HEK293 (cell line): ENCODE measurements at regions not wholly inside any gene's neighbourhood (a gene's known extent, or its start where the extent isn't known, plus 50 kb on each side); places are given as distances from the start of the nearest gene placed in this dataset.

Source experiments
- CTCF ChIA-PET: fragments of 350-600 bp; formaldehyde crosslinking; extraction: SDS; loops from one replicate; lab custom pipeline; 2021; ENCODE audit warnings: antibody characterized with exemption; lab: Yijun Ruan, JAX
- POLR2A ChIA-PET: fragments of 300-600 bp; formaldehyde crosslinking; extraction: SDS; loops from one replicate; lab custom pipeline; 2020; ENCODE audit warnings: antibody characterized with exemption, inconsistent platforms; lab: Yijun Ruan, JAX
- H3K27ac ChIP-seq: fragments of 200-500 bp; sonication (Bioruptor generic); 2 replicates; pipeline ENCODE4 v1.5.1; 2014; ENCODE audit warnings: low read depth, low read length, control low read depth, inconsistent platforms; ENCODE audit errors: extremely low read depth
- H3K36me3 ChIP-seq, 2 experiments: fragments of 200-500 bp in 1 of 2; sonication (Bioruptor generic) in 1 of 2; 1 replicate in 1 of 2; 2 replicates in 1 of 2; pipeline ENCODE4 v1.5.1; 2014 to 2017; ENCODE audit warnings: inconsistent platforms in 2 of 2, low read length in 2 of 2; ENCODE audit not compliant: control insufficient read depth in 2 of 2, insufficient read depth in 1 of 2
- H3K4me1 ChIP-seq: fragments of 200-500 bp; sonication (Bioruptor generic); 2 replicates; pipeline ENCODE4 v1.5.1; 2014; ENCODE audit warnings: mild to moderate bottlenecking, low read length, inconsistent platforms; ENCODE audit not compliant: control insufficient read depth, insufficient read depth
- H3K4me3 ChIP-seq: 2 replicates; pipeline ENCODE4 v1.5.1; 2011; ENCODE audit warnings: low read depth, mild to moderate bottlenecking, control low read depth, low read length, moderate library complexity
- H3K9me3 ChIP-seq: fragments of 200-500 bp; sonication (Bioruptor generic); 2 replicates; pipeline ENCODE4 v1.5.1; 2014; ENCODE audit warnings: low read depth, low read length, inconsistent platforms; ENCODE audit not compliant: control insufficient read depth, insufficient read depth
- HOXC10 ChIP-seq: sonication (generic); formaldehyde crosslinking; IDR thresholded peaks from 2 replicates; pipeline ENCODE4 v1.8.1; 2023; ENCODE audit warnings: mild to moderate bottlenecking, missing genetic modification reagents
- KLF1 ChIP-seq: fragments of 450-650 bp; formaldehyde crosslinking; IDR thresholded peaks from 2 replicates; pipeline ENCODE4 v1.5.1; 2016; ENCODE audit warnings: missing biosample characterization, missing genetic modification characterization
- SP7 ChIP-seq: fragments of 450-650 bp; formaldehyde crosslinking; IDR thresholded peaks from 2 replicates; pipeline ENCODE4 v1.5.1; 2016; ENCODE audit warnings: missing biosample characterization, missing genetic modification characterization
- ZBTB17 ChIP-seq: fragments of 450-650 bp; formaldehyde crosslinking; IDR thresholded peaks from 2 replicates; pipeline ENCODE4 v1.5.1; 2016; ENCODE audit warnings: missing biosample characterization, missing genetic modification characterization
- ZBTB20 ChIP-seq: fragments of 450-650 bp; formaldehyde crosslinking; IDR thresholded peaks from 2 replicates; pipeline ENCODE4 v1.5.1; 2016; ENCODE audit warnings: missing biosample characterization, missing genetic modification characterization
- ZIC2 ChIP-seq: fragments of 450-650 bp; formaldehyde crosslinking; IDR thresholded peaks from 2 replicates; pipeline ENCODE4 v1.5.1; 2016; ENCODE audit warnings: missing biosample characterization, missing genetic modification characterization
- ZNF132 ChIP-seq: fragments of 450-650 bp; formaldehyde crosslinking; IDR thresholded peaks from 2 replicates; pipeline ENCODE4 v1.5.1; 2017; ENCODE audit warnings: missing biosample characterization, missing genetic modification characterization, borderline replicate concordance
- ZNF146 ChIP-seq: fragments of 450-650 bp; formaldehyde crosslinking; IDR thresholded peaks from 2 replicates; pipeline ENCODE4 v1.5.1; 2016; ENCODE audit warnings: missing biosample characterization, missing genetic modification characterization
- ZNF175 ChIP-seq: fragments of 450-650 bp; formaldehyde crosslinking; IDR thresholded peaks from 2 replicates; pipeline ENCODE4 v1.5.1; 2016; ENCODE audit warnings: missing biosample characterization, missing genetic modification characterization
- ZNF354C ChIP-seq: fragments of 450-650 bp; formaldehyde crosslinking; IDR thresholded peaks from 2 replicates; pipeline ENCODE4 v1.5.1; 2016; ENCODE audit warnings: missing biosample characterization, missing genetic modification characterization, low read depth, borderline replicate concordance
- ZNF423 ChIP-seq: fragments of 450-650 bp; formaldehyde crosslinking; IDR thresholded peaks from 2 replicates; pipeline ENCODE4 v1.5.1; 2016; ENCODE audit warnings: missing biosample characterization, missing genetic modification characterization
- ZNF433 ChIP-seq: fragments of 450-650 bp; formaldehyde crosslinking; IDR thresholded peaks from 2 replicates; pipeline ENCODE4 v1.5.1; 2016; ENCODE audit warnings: missing biosample characterization, missing genetic modification characterization, low read depth
- ZNF501 ChIP-seq: fragments of 450-650 bp; formaldehyde crosslinking; IDR thresholded peaks from 2 replicates; pipeline ENCODE4 v1.5.1; 2016; ENCODE audit warnings: missing biosample characterization, missing genetic modification characterization
- ZNF521 ChIP-seq: fragments of 450-650 bp; formaldehyde crosslinking; IDR thresholded peaks from 2 replicates; pipeline ENCODE4 v1.5.1; 2017; ENCODE audit warnings: missing biosample characterization, mild to moderate bottlenecking, missing genetic modification characterization
- ZNF530 ChIP-seq: fragments of 450-650 bp; formaldehyde crosslinking; IDR thresholded peaks from 2 replicates; pipeline ENCODE4 v1.5.1; 2016; ENCODE audit warnings: low read depth, missing biosample characterization, missing genetic modification characterization
- ZNF544 ChIP-seq: fragments of 450-650 bp; formaldehyde crosslinking; IDR thresholded peaks from 2 replicates; pipeline ENCODE4 v1.5.0; 2017; ENCODE audit warnings: missing biosample characterization, missing genetic modification characterization
- ZNF624 ChIP-seq: fragments of 450-650 bp; formaldehyde crosslinking; IDR thresholded peaks from 2 replicates; pipeline ENCODE4 v1.5.1; 2017; ENCODE audit warnings: missing biosample characterization, missing genetic modification characterization
- ZNF670 ChIP-seq: fragments of 450-650 bp; formaldehyde crosslinking; IDR thresholded peaks from 2 replicates; pipeline ENCODE4 v1.5.1; 2016; ENCODE audit warnings: missing biosample characterization, missing genetic modification characterization, low read depth
- ZNF776 ChIP-seq: fragments of 450-650 bp; formaldehyde crosslinking; IDR thresholded peaks from 2 replicates; pipeline ENCODE4 v1.5.0; 2017; ENCODE audit warnings: missing biosample characterization, missing genetic modification characterization, borderline replicate concordance
- ZNF791 ChIP-seq: fragments of 450-650 bp; formaldehyde crosslinking; IDR thresholded peaks from 2 replicates; pipeline ENCODE4 v1.5.1; 2016; ENCODE audit warnings: missing biosample characterization, missing genetic modification characterization
- TF ChIP-seq, protein P1 (sequence below): fragments of 450-650 bp; formaldehyde crosslinking; IDR thresholded peaks from 2 replicates; pipeline ENCODE4 v1.5.1; 2016; ENCODE audit warnings: missing biosample characterization, missing genetic modification characterization
- TF ChIP-seq, protein P2 (sequence below): fragments of 450-650 bp; formaldehyde crosslinking; IDR thresholded peaks from 2 replicates; pipeline ENCODE4 v1.5.1; 2016; ENCODE audit warnings: missing biosample characterization, missing genetic modification characterization, borderline replicate concordance
- TF ChIP-seq, protein P3 (sequence below): fragments of 450-650 bp; formaldehyde crosslinking; IDR thresholded peaks from 2 replicates; pipeline ENCODE4 v1.5.1; 2017; ENCODE audit warnings: missing biosample characterization, missing genetic modification characterization

DNA sequence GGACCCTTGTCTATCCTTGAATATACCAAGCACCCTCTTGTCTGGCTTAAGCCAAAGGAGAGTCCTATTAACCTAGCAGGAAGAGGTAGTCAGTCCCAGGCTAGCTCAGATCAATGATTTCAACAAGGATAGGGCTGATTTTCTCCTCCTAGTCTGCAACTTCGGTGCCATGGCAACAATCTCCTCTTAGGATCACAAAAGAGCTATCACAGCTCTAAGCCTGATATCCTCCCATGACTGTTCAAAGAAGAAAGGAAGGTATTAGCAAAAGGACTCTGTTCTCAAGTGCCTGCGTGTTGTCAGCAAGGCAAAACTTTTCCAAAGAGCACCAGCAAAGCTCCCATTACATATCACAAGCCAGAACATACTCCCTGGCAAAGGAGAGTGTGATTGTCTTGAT is 58.7 kb upstream of the DDX18 start:
- TF ChIP-seq ZNF354C (tag by site-specific recombination) (no peak), ZIC2 (tag by site-specific recombination) (no peak), ZNF175 (no peak), ZNF501 (no peak), ZNF521 (tag by site-specific recombination) (no peak), ZNF544 (tag by site-specific recombination) (no peak)
- TF ChIP-seq, protein P1, sequence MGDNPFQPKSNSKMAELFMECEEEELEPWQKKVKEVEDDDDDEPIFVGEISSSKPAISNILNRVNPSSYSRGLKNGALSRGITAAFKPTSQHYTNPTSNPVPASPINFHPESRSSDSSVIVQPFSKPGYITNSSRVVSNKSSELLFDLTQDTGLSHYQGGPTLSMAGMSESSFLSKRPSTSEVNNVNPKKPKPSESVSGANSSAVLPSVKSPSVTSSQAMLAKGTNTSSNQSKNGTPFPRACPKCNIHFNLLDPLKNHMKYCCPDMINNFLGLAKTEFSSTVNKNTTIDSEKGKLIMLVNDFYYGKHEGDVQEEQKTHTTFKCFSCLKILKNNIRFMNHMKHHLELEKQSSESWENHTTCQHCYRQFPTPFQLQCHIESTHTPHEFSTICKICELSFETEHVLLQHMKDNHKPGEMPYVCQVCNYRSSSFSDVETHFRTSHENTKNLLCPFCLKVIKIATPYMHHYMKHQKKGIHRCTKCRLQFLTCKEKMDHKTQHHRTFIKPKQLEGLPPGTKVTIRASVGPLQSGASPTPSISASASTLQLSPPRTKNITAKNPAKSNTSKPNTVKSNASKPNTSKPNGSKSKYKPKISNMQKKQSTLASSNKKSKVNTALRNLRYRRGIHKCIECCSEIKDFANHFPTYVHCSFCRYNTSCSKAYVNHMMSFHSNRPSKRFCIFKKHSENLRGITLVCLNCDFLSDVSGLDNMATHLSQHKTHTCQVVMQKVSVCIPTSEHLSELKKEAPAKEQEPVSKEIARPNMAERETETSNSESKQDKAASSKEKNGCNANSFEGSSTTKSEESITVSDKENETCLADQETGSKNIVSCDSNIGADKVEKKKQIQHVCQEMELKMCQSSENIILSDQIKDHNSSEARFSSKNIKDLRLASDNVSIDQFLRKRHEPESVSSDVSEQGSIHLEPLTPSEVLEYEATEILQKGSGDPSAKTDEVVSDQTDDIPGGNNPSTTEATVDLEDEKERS (tag by site-specific recombination), result no peak
- TF ChIP-seq, protein P2, sequence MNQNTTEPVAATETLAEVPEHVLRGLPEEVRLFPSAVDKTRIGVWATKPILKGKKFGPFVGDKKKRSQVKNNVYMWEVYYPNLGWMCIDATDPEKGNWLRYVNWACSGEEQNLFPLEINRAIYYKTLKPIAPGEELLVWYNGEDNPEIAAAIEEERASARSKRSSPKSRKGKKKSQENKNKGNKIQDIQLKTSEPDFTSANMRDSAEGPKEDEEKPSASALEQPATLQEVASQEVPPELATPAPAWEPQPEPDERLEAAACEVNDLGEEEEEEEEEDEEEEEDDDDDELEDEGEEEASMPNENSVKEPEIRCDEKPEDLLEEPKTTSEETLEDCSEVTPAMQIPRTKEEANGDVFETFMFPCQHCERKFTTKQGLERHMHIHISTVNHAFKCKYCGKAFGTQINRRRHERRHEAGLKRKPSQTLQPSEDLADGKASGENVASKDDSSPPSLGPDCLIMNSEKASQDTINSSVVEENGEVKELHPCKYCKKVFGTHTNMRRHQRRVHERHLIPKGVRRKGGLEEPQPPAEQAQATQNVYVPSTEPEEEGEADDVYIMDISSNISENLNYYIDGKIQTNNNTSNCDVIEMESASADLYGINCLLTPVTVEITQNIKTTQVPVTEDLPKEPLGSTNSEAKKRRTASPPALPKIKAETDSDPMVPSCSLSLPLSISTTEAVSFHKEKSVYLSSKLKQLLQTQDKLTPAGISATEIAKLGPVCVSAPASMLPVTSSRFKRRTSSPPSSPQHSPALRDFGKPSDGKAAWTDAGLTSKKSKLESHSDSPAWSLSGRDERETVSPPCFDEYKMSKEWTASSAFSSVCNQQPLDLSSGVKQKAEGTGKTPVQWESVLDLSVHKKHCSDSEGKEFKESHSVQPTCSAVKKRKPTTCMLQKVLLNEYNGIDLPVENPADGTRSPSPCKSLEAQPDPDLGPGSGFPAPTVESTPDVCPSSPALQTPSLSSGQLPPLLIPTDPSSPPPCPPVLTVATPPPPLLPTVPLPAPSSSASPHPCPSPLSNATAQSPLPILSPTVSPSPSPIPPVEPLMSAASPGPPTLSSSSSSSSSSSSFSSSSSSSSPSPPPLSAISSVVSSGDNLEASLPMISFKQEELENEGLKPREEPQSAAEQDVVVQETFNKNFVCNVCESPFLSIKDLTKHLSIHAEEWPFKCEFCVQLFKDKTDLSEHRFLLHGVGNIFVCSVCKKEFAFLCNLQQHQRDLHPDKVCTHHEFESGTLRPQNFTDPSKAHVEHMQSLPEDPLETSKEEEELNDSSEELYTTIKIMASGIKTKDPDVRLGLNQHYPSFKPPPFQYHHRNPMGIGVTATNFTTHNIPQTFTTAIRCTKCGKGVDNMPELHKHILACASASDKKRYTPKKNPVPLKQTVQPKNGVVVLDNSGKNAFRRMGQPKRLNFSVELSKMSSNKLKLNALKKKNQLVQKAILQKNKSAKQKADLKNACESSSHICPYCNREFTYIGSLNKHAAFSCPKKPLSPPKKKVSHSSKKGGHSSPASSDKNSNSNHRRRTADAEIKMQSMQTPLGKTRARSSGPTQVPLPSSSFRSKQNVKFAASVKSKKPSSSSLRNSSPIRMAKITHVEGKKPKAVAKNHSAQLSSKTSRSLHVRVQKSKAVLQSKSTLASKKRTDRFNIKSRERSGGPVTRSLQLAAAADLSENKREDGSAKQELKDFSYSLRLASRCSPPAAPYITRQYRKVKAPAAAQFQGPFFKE, result no peak
- CTCF ChIA-PET, result interaction anchor here (1.1 kb wide), 1 partner anchor 110 kb away, joined by 5 read pairs; no protein-coding TSS in a partner anchor
- POLR2A ChIA-PET, result no interaction called here
- Histone ChIP-seq H3K9me3 (no peaks in the 10 kb centered on the region), H3K4me1 (no peaks in the 10 kb centered on the region), H3K27ac (no peak overlapping the region), H3K36me3 (no peaks in the 10 kb centered on the region), H3K4me3 (no peak overlapping the region)

DNA sequence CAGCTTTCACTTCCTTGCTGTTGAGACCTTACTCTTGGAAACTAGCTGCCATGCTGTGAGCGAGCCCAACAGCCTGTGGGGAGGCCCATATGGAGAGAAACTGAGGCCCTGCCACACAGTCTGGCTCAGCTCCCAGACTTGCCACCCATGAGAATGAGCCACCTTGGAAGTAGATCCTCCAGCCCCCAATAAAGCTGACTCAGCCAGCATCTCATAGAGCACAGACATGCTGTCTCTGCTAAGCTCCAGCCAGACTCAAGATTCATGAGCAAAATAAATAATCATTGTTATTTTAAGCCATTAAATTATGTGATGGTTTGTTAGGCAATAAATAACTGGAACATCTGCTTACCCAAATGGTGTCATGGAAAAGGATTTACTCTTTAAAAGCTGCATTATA is 53.6 kb upstream of the DDX18 start:
- Histone ChIP-seq H3K36me3 (no peaks in the 10 kb centered on the region), H3K9me3 (no peaks in the 10 kb centered on the region), H3K27ac (no peak overlapping the region), H3K4me1 (no peaks in the 10 kb centered on the region), H3K4me3 (no peak overlapping the region)
- ChIA-PET POLR2A (no interaction called here), CTCF (interaction anchor here (1.1 to 1.9 kb wide), 3 partner anchors 11 to 54 kb away, joined by 4 to 12 read pairs (median 4); partner anchors contain the start of gene DDX18)
- no peak for TF ChIP-seq ZNF433 (tag by site-specific recombination)
- TF ChIP-seq ZNF670 (tag by site-specific recombination), result no peak
- TF ChIP-seq KLF1 (tag by site-specific recombination), result no peak
- no peak for TF ChIP-seq ZNF624 (tag by site-specific recombination)
- no peak for TF ChIP-seq ZNF791 (tag by site-specific recombination)
- TF ChIP-seq, all 188 proteins: peak for 0

DNA sequence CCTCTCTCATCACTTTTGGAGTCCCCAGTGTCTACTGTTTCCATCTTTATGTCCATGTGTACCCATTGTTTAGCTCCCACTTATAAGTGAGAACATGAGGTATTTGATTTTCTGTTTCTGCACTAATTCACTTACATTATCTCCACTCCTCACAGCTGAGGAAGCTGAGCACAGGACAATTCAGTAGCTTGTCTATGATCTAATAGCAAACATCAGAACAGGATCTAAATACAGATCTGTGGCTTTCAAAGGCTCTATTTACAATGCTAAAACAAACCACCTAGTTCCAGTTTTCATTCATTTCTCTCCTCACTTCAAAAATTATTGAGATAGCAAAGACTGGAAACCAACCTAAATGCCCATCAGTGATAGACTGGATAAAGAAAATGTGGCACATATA is 52.0 kb upstream of the DDX18 start:
- ChIA-PET CTCF (interaction anchor here (1.4 kb wide), 1 partner anchor 9 kb away, joined by 3 read pairs; no protein-coding TSS in a partner anchor), POLR2A (no interaction called here)
- TF ChIP-seq, protein P3, sequence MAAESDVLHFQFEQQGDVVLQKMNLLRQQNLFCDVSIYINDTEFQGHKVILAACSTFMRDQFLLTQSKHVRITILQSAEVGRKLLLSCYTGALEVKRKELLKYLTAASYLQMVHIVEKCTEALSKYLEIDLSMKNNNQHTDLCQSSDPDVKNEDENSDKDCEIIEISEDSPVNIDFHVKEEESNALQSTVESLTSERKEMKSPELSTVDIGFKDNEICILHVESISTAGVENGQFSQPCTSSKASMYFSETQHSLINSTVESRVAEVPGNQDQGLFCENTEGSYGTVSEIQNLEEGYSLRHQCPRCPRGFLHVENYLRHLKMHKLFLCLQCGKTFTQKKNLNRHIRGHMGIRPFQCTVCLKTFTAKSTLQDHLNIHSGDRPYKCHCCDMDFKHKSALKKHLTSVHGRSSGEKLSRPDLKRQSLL (tag by site-specific recombination), result no peak
- no peak for TF ChIP-seq ZNF423 (tag by site-specific recombination)
- TF ChIP-seq ZNF132, result no peak
- no peak for TF ChIP-seq ZBTB17 (tag by site-specific recombination)
- no peak for TF ChIP-seq ZBTB20 (tag by site-specific recombination)
- TF ChIP-seq ZNF530 (tag by site-specific recombination), result no peak
- TF ChIP-seq HOXC10 (CRISPR knock-in tag), result no peak
- no peak for TF ChIP-seq SP7 (tag by site-specific recombination)
- no peak for TF ChIP-seq ZNF146
- TF ChIP-seq ZNF776, result no peak
- Histone ChIP-seq H3K36me3 (no peaks in the 10 kb centered on the region), H3K9me3 (no peaks in the 10 kb centered on the region), H3K4me3 (no peak overlapping the region), H3K4me1 (no peaks in the 10 kb centered on the region), H3K27ac (no peak overlapping the region)
